HG03103 (cell line): ENCODE measurements at regions not wholly inside any gene's neighbourhood (a gene's known extent, or its start where the extent isn't known, plus 50 kb on each side); places are given as distances from the start of the nearest gene placed in this dataset.

Experiments used
- ATAC-seq: cut with Tn5 transposase; IDR thresholded peaks from one replicate; pipeline ENCODE4 v1.9.1; 2021; ENCODE audit warnings: low read depth; ENCODE audit not compliant: unreplicated experiment

GRCh38 chr13:26989957-26990713 lies 181.5 kb downstream of the USP12 start:
- ATAC-seq, result no peak

- no peak for ATAC-seq
Observed at GRCh38 chr13:26989261-26989956, 182.2 kb downstream of the USP12 start.

- ATAC-seq, result no peak
Observed at GRCh38 chr13:26988059-26988769, 183.4 kb downstream of the USP12 start.

- no peak for ATAC-seq
Observed at GRCh38 chr13:26987486-26988013, 184.1 kb downstream of the USP12 start.

- no peak for ATAC-seq
Observed at GRCh38 chr13:26985285-26985878, 186.2 kb downstream of the USP12 start.

GRCh38 chr13:26984337-26984736 lies 187.3 kb downstream of the USP12 start:
- ATAC-seq, result no peak

- no peak for ATAC-seq
Observed at GRCh38 chr13:26983543-26984320, 187.9 kb downstream of the USP12 start.

GRCh38 chr13:26980099-26981031 lies 191.2 kb downstream of the USP12 start:
- no peak for ATAC-seq

GRCh38 chr13:26979334-26979733 lies 192.3 kb downstream of the USP12 start:
- no peak for ATAC-seq

- ATAC-seq, result no peak
Observed at GRCh38 chr13:26978081-26978860, 193.3 kb downstream of the USP12 start.

GRCh38 chr13:26977541-26977940 lies 194.1 kb downstream of the USP12 start:
- no peak for ATAC-seq

GRCh38 chr13:26976313-26976712 lies 195.3 kb downstream of the USP12 start:
- ATAC-seq, result no peak

GRCh38 chr13:26973946-26974345 lies 197.7 kb downstream of the USP12 start:
- no peak for ATAC-seq

GRCh38 chr13:26973295-26973694 lies 198.3 kb downstream of the USP12 start:
- ATAC-seq, result no peak

GRCh38 chr13:26971990-26972887 lies 199.4 kb downstream of the USP12 start:
- no peak for ATAC-seq

- ATAC-seq, result no peak
Observed at GRCh38 chr13:26968431-26969341, 202.9 kb downstream of the USP12 start.
